Naive thymus-derived CD8-positive, alpha-beta T cell (primary cell): ENCODE measurements at regions not wholly inside any gene's neighbourhood (a gene's known extent, or its start where the extent isn't known, plus 50 kb on each side); places are given as distances from the start of the nearest gene placed in this dataset.
"Not testable (repeated sequence)": the region's sequence is repeated elsewhere in the genome, so short reads cannot be mapped to it uniquely, and the experiment has no call there.

Experiments used
- ATAC-seq, 2 donors: fragments of 150-1000 bp; cut with Tn5 transposase in 1 of 2; sonication (Bioruptor Pico), chemical (Tn5 transposase) in 1 of 2; 1 replicate in 1 of 2; 2 replicates in 1 of 2; pipeline ENCODE4 v1.10.0; 2021; ENCODE audit warnings: mild to moderate bottlenecking in 2 of 2, moderate library complexity in 2 of 2
- POLR2A ChIA-PET: fragments of 350-600 bp; sonication (Branson Sonifier 250); formaldehyde crosslinking; loops from one replicate; lab custom pipeline; 2021; ENCODE audit warnings: antibody characterized with exemption; lab: Charles Lee
- DNase-seq, 10 donors: peaks; one replicate each; pipeline versions ENCODE4 v3.0.0 to v3.0.0-alpha.2; 2020 to 2022
- H3K27ac Mint-ChIP-seq, 10 donors: one replicate each; pipeline ENCODE4 v1.8.0; 2020 to 2022; ENCODE audit warnings: mild to moderate bottlenecking in 10 of 10, mixed read lengths in 10 of 10, moderate library complexity in 4 of 10, inconsistent platforms in 1 of 10
- H3K27me3 Mint-ChIP-seq, 5 donors: one replicate each; pipeline ENCODE4 v1.8.0; 2021 to 2022; ENCODE audit warnings: mixed read lengths in 5 of 5
- H3K36me3 Mint-ChIP-seq, 3 donors: one replicate each; pipeline ENCODE4 v1.8.0; 2020 to 2022; ENCODE audit warnings: mixed read lengths in 3 of 3, mild to moderate bottlenecking in 2 of 3, inconsistent platforms in 1 of 3
- H3K4me1 Mint-ChIP-seq, 4 donors: one replicate each; pipeline ENCODE4 v1.8.0; 2021 to 2022; ENCODE audit warnings: mixed read lengths in 4 of 4
- H3K4me3 Mint-ChIP-seq, 10 donors: one replicate each; pipeline ENCODE4 v1.8.0; 2020 to 2022; ENCODE audit warnings: mild to moderate bottlenecking in 10 of 10, mixed read lengths in 10 of 10, moderate library complexity in 6 of 10, inconsistent platforms in 1 of 10
- H3K9me3 Mint-ChIP-seq, 9 donors: one replicate each; pipeline ENCODE4 v1.8.0; 2020 to 2022; ENCODE audit warnings: mixed read lengths in 9 of 9, mild to moderate bottlenecking in 3 of 9, inconsistent platforms in 1 of 9, moderate library complexity in 1 of 9

DNA sequence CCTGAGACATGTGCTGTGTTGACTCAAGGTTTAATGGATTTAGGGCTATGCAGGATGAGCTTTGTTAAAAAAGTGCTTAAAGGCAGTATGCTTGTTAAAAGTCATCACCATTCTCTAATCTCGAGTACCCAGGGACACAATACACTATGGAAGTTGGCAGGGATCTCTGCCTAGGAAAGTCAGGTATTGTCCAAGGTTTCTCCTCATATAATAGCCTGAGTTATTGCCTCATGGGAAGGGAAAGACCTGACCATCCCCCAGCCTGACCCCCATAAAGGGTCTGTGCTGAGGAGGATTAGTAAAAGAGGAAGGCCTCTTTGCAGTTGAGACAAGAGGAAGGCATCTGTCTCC is 109.7 kb downstream of the ZNF486 start:
- ATAC-seq, H3K36me3 Mint-ChIP-seq, H3K9me3 Mint-ChIP-seq, H3K4me1 Mint-ChIP-seq, H3K27me3 Mint-ChIP-seq, POLR2A ChIA-PET, DNase-seq, H3K27ac Mint-ChIP-seq, H3K4me3 Mint-ChIP-seq: not testable (repeated sequence)

- Mint-ChIP-seq H3K4me1 (no peaks in the 10 kb centered on the region), H3K27ac (no peak overlapping the region), H3K9me3 (peaks cover 0 to 2% (median 0%) of the 10 kb centered on the region in 9 donors), H3K36me3 (no peaks in the 10 kb centered on the region), H3K4me3 (no peak overlapping the region), H3K27me3 (peaks cover 0 to 4% (median 0%) of the 10 kb centered on the region in 5 donors)
- POLR2A ChIA-PET, result no interaction called here
- ATAC-seq (no peak), DNase-seq (no peak)
Measured at GRCh38 chr19:20276011-20276731, 109.2 kb downstream of the ZNF486 start.

DNA sequence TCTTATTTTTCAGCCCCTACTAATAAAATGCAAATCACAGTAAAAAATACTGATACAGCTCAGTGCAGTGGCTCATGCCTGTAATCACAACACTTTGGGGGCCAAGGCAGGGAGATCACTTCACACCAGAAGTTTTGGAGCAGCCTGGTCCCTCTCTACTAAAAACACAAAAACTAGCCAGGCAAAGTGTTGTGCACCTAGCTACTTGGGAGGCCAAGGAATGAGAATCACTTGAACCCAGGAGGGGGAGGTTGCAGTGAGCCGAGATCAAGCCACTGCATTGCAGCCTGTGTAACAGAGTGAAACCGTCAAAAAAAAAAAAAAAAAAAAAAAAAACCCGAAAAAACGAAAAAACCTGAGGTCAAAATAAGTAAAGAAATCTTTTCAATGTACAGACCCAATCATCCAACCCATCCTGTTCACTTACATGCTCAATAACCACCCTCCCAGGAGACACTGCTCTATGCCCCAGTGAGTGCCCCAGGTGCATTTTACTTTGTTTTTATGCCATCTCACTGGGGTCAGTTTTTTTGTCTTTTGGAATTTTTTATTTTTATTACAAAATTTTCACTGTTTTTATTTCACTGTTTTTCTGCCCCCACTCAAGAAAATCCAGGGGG is 107.0 kb downstream of the ZNF486 start:
- no peak overlapping the region for H3K27ac Mint-ChIP-seq
- H3K36me3 Mint-ChIP-seq, result no peaks in the 10 kb centered on the region
- ATAC-seq, result no peak
- peaks cover 0 to 2% (median 0%) of the 10 kb centered on the region in 9 donors for H3K9me3 Mint-ChIP-seq
- POLR2A ChIA-PET, result no interaction called here
- peaks cover 0 to 4% (median 0%) of the 10 kb centered on the region in 5 donors for H3K27me3 Mint-ChIP-seq
- no peak overlapping the region for H3K4me3 Mint-ChIP-seq
- H3K4me1 Mint-ChIP-seq, result no peaks in the 10 kb centered on the region
- no peak for DNase-seq

DNA sequence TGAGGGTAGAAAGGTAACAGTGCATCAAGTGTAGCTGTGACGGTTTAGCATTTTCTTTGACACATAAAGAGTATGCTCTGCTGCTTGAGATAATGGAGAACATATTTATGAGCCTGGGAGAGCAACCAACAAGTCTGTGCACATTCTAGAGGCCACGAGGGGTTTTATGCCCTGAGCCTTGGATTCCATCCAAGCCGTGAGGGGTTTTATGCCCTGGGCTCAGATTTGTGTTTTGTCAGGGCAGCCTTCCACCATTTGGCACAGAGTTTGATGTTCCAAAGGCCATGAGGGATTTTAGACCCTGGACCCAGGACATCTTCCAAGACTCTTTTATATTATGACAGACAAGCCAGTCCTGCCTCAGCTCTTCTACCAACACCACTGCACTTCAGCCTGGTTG is 106.4 kb downstream of the ZNF486 start:
- DNase-seq, result no peak
- ATAC-seq, result no peak
- Mint-ChIP-seq H3K4me3 (no peak overlapping the region), H3K9me3 (peaks cover 0 to 2% (median 0%) of the 10 kb centered on the region in 9 donors), H3K4me1 (no peaks in the 10 kb centered on the region), H3K27ac (no peak overlapping the region), H3K36me3 (no peaks in the 10 kb centered on the region), H3K27me3 (peaks cover 0 to 4% (median 0%) of the 10 kb centered on the region in 5 donors)
- POLR2A ChIA-PET, result no interaction called here

- H3K27ac Mint-ChIP-seq, ATAC-seq, H3K4me1 Mint-ChIP-seq, H3K27me3 Mint-ChIP-seq, H3K9me3 Mint-ChIP-seq, H3K4me3 Mint-ChIP-seq, H3K36me3 Mint-ChIP-seq, POLR2A ChIA-PET, DNase-seq: not testable (repeated sequence)
Measured at GRCh38 chr19:20272627-20273010, 105.6 kb downstream of the ZNF486 start.

- H3K4me1 Mint-ChIP-seq, ATAC-seq, H3K36me3 Mint-ChIP-seq, DNase-seq, POLR2A ChIA-PET, H3K27ac Mint-ChIP-seq, H3K9me3 Mint-ChIP-seq, H3K27me3 Mint-ChIP-seq, H3K4me3 Mint-ChIP-seq: not testable (repeated sequence)
Measured at GRCh38 chr19:20271927-20272626, 105.1 kb downstream of the ZNF486 start.

DNA sequence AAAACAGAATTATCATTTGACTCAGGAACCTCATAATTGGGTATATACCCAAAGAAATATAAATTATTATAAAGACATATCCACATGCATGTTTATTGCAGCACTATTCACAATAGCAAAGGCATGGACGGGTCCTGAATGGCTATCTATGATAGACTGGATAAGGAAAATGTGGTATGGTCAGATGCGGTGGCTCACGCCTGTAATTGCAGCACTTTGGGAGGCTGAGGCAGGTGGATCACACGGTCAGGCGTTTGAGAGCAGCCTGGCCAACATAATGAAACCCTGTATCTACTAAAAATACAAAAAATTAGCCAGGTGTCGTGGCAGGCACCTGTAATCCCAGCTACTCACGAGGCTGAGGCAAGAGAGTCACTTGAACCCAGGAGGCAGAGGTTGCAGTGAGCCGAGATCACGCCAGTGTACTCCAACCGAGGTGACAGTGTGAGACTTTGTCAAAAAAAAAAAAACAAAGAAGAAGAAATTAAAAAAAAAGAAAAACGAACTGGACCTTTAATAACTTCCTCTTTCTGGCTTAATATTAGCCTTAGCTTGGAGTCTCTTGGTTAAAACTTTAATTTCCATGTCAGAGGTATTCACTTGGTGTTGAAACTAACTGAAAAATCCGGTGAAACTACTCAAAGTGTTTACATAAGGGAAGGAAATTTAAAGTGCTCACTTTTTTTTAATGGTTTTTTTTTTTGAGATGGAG is 104.4 kb downstream of the ZNF486 start:
- Mint-ChIP-seq H3K9me3 (peaks cover 0 to 2% (median 0%) of the 10 kb centered on the region in 9 donors), H3K4me3 (no peak overlapping the region), H3K4me1 (no peaks in the 10 kb centered on the region), H3K27me3 (peaks cover 0 to 4% (median 0%) of the 10 kb centered on the region in 5 donors), H3K36me3 (no peaks in the 10 kb centered on the region), H3K27ac (no peak overlapping the region)
- ATAC-seq (no peak), DNase-seq (no peak)
- POLR2A ChIA-PET, result no interaction called here

GRCh38 chr19:20269461-20269860 is 102.4 kb downstream of the ZNF486 start:
- H3K27ac Mint-ChIP-seq, result no peak overlapping the region
- H3K27me3 Mint-ChIP-seq, result peaks cover 0 to 4% (median 0%) of the 10 kb centered on the region in 5 donors
- H3K36me3 Mint-ChIP-seq, result no peaks in the 10 kb centered on the region
- no peak overlapping the region for H3K4me3 Mint-ChIP-seq
- no peak for DNase-seq
- ATAC-seq, result no peak
- POLR2A ChIA-PET, result no interaction called here
- peaks cover 0 to 2% (median 0%) of the 10 kb centered on the region in 9 donors for H3K9me3 Mint-ChIP-seq
- H3K4me1 Mint-ChIP-seq, result no peaks in the 10 kb centered on the region

DNA sequence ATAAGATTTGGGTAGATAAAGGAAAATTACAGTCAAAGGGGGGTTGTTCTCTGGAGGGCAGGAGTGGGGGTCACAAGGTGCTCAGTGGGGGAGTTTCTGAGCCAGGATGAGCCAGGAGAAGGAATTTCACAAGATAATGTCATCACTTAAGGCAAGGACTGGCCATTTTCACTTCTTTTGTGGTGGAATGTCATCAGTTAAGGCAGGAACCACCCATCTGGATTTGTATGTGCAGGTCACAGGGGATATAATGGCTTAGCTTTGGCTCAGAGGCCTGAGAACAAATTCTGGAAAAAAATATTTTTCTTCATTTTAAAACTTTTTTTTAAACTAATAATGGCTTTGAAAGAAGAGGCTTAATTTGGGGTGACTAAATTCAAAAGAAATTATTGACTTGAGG is 94.5 kb downstream of the ZNF486 start:
- H3K4me3 Mint-ChIP-seq, H3K4me1 Mint-ChIP-seq, H3K27ac Mint-ChIP-seq, DNase-seq, POLR2A ChIA-PET, ATAC-seq: not testable (repeated sequence)
- H3K36me3 Mint-ChIP-seq, result peaks cover 0 to 29% (median 2%) of the 10 kb centered on the region in 3 donors
- H3K27me3 Mint-ChIP-seq, result peaks cover 5 to 14% (median 11%) of the 10 kb centered on the region in 5 donors
- peaks cover 0 to 18% (median 9%) of the 10 kb centered on the region in 9 donors for H3K9me3 Mint-ChIP-seq

- Mint-ChIP-seq H3K9me3 (peaks cover 0 to 18% (median 9%) of the 10 kb centered on the region in 9 donors), H3K27me3 (peaks cover 5 to 14% (median 11%) of the 10 kb centered on the region in 5 donors), H3K36me3 (peaks cover 0 to 29% (median 2%) of the 10 kb centered on the region in 3 donors)
- POLR2A ChIA-PET, H3K27ac Mint-ChIP-seq, H3K4me3 Mint-ChIP-seq, DNase-seq, ATAC-seq, H3K4me1 Mint-ChIP-seq: not testable (repeated sequence)
Measured at GRCh38 chr19:20260738-20261137, 93.7 kb downstream of the ZNF486 start.

DNA sequence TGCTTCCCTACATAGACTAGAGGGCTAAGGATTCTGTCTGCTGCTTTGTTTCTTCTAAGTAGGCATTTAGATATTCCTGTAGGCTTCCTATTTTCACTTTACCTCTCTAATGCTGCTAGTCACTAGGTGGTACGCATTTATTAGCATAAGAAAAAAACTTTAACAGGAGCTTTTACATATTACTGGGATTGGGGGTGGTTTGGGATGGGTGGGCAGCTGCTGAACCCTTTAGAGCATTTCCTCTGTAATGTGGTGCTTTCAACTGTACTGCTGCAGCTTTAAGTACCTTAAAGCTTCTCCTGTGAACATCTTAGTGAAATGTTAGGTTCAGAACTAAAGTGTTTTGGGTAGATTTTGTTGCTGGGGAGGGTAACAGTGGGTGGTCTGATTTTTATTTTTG is 92.6 kb downstream of the ZNF486 start:
- Mint-ChIP-seq H3K27ac (no peak overlapping the region), H3K9me3 (peaks cover 0 to 18% (median 9%) of the 10 kb centered on the region in 9 donors), H3K4me1 (no peaks in the 10 kb centered on the region), H3K27me3 (peaks cover 5 to 14% (median 11%) of the 10 kb centered on the region in 5 donors), H3K36me3 (peaks cover 0 to 29% (median 2%) of the 10 kb centered on the region in 3 donors), H3K4me3 (no peak overlapping the region)
- ATAC-seq, result no peak
- POLR2A ChIA-PET, result no interaction called here
- no peak for DNase-seq

GRCh38 chr19:20256606-20257005 is 89.6 kb downstream of the ZNF486 start:
- no peak for DNase-seq
- peaks cover 1 to 12% (median 8%) of the 10 kb centered on the region in 5 donors for H3K27me3 Mint-ChIP-seq
- POLR2A ChIA-PET, result no interaction called here
- peaks cover 0 to 25% (median 2%) of the 10 kb centered on the region in 3 donors for H3K36me3 Mint-ChIP-seq
- no peaks in the 10 kb centered on the region for H3K4me1 Mint-ChIP-seq
- peaks cover 0 to 18% (median 9%) of the 10 kb centered on the region in 9 donors for H3K9me3 Mint-ChIP-seq
- no peak for ATAC-seq
- H3K27ac Mint-ChIP-seq, result no peak overlapping the region
- H3K4me3 Mint-ChIP-seq, result no peak overlapping the region
